ENCODE measurements at regions not wholly inside any gene's neighbourhood (a gene's known extent, or its start where the extent isn't known, plus 50 kb on each side); places are given as distances from the start of the nearest gene placed in this dataset.

DNA sequence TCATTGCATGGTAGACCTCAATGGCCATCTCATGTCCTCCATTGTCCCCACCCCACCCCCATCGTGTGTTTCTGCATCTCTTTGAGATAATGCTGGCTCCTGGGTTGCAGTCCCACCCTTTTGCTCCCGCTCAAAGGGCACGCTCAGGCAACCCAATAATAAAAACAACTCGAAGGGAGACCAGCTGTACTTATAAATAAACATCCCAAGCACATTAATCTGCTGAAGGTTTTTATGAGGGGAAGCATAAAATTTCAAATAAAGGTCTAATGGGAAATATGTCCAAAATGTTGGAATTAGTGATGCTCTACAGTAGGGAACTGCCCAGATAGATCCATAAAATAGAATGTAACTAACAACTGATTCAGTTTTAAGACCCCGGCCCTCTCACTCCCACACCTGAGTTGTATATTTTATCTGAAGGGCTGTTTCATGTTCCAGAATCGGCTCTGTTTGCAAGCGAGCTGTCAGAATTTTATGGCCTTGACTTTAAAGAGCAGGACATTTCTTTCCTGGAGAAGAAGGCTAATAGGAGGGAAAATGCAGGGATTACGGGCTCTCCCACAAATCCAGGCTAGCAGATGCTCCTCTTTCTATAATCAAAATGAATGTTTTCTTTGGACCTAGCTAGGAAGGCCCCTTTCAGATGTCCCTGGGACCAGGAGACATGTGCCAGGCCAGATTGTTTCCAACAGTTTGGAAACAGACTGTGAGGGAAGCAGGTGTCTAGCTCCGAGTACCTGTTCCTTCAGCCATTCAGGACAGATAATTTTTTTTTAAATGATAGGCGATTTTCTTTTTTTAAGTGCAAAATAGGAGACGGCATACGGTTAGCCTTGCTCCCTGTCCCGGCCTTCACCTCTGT is 103.7 kb downstream of the APOB start:
- TF ChIP-seq CTCF (IDR thresholded peaks at IDR 0.05; ENCODE audit: insufficient read depth, low read length) = no peak
- no peak for TF ChIP-seq POLR2AphosphoS5 (IDR thresholded peaks at IDR 0.05; ENCODE audit: low read depth)
- no peak for TF ChIP-seq REST (IDR thresholded peaks at IDR 0.05; ENCODE audit: insufficient replicate concordance, low read depth)
- no peak for TF ChIP-seq GABPA (IDR thresholded peaks at IDR 0.05; ENCODE audit: low read depth)
- no peak for TF ChIP-seq SPI1 (IDR thresholded peaks at IDR 0.05; ENCODE audit: borderline replicate concordance, low read depth)

All from HL-60 (cell line).